ENCODE measurements at regions not wholly inside any gene's neighbourhood (a gene's known extent, or its start where the extent isn't known, plus 50 kb on each side); places are given as distances from the start of the nearest gene placed in this dataset.

- Histone ChIP-seq H2BK15ac (ENCODE audit: low read length) (no peak overlapping the region), H3K27ac (ENCODE audit: low read depth, low read length) (no peak overlapping the region), H3K4me1 (replicated peaks in 1 of 4; ENCODE audit: control insufficient read depth in 3 of 4, insufficient read depth in 4 of 4, low read length in 3 of 4) (no peaks in the 10 kb centered on the region), H2AK5ac (ENCODE audit: low read depth, low read length) (no peak overlapping the region), H3K79me2 (ENCODE audit: control insufficient read depth in 1 of 2, insufficient read depth in 2 of 2, low read length in 2 of 2) (no peaks in the 10 kb centered on the region), H3K4me2 (ENCODE audit: insufficient read depth in 1 of 2, low read depth in 2 of 2, low read length in 2 of 2) (no peak overlapping the region), H3K9me3 (ENCODE audit: insufficient read depth in 2 of 2, low read depth in 1 of 2, low read length in 1 of 2) (no peaks in the 10 kb centered on the region), H3K18ac (ENCODE audit: extremely low read depth, low read length) (no peak overlapping the region), H3K23me2 (ENCODE audit: low read depth, low read length) (no peaks in the 10 kb centered on the region), H2BK120ac (replicated peaks; ENCODE audit: low read depth, low read length) (no peak overlapping the region), H3K14ac (ENCODE audit: insufficient read length) (no peak overlapping the region), H3K27me3 (replicated peaks in 1 of 4; ENCODE audit: control insufficient read depth in 3 of 4, extremely low read depth in 1 of 4, insufficient read depth in 3 of 4, low read length in 3 of 4) (no peaks in the 10 kb centered on the region), H3K79me1 (ENCODE audit: low read depth, low read length) (no peaks in the 10 kb centered on the region), H3K4me3 (ENCODE audit: extremely low read depth in 1 of 4, insufficient read depth in 2 of 4, low read depth in 3 of 4, low read length in 4 of 4) (no peak overlapping the region), H4K91ac (replicated peaks; ENCODE audit: insufficient read length, low read length) (no peak overlapping the region), H4K5ac (ENCODE audit: insufficient read length, low read depth, low read length) (no peak overlapping the region), H2AFZ (ENCODE audit: low read length) (no peak overlapping the region), H3K36me3 (ENCODE audit: control insufficient read depth in 2 of 4, insufficient read depth in 4 of 4, low read length in 3 of 4) (no peaks in the 10 kb centered on the region), H4K20me1 (replicated peaks in 1 of 2; ENCODE audit: control insufficient read depth in 1 of 2, insufficient read depth in 2 of 2, low read length in 2 of 2) (no peaks in the 10 kb centered on the region), H3K23ac (ENCODE audit: insufficient read length) (no peak overlapping the region), H3K9ac (replicated peaks in 1 of 4; ENCODE audit: extremely low read depth in 1 of 4, low read depth in 3 of 4, low read length in 3 of 4) (no peak overlapping the region), H2BK20ac (ENCODE audit: low read length) (no peak overlapping the region), H3K56ac (replicated peaks; ENCODE audit: insufficient read length, low read depth, low read length) (no peak overlapping the region), H2BK5ac (ENCODE audit: low read depth, low read length) (no peak overlapping the region), H2BK12ac (ENCODE audit: low read depth, low read length) (no peak overlapping the region), H4K8ac (ENCODE audit: extremely low read depth, insufficient read depth, low read length) (no peak overlapping the region), H3K4ac (replicated peaks; ENCODE audit: insufficient read length, low read depth, low read length) (no peak overlapping the region)
- WGBS, 2 experiments (ENCODE audit: extremely low coverage in 1 of 2, insufficient coverage in 1 of 2, insufficient read length in 1 of 2, insufficient replicate concordance in 2 of 2, low coverage in 1 of 2, low lambda C conversion rate in 2 of 2, missing lambda C conversion rate in 1 of 2): 89% methylated on average over 1 of the region's 1 CpG; no CpG with 5 or more reads in 1 of the 2 experiments
- ChIA-PET POLR2A (ENCODE audit: partially characterized antibody) (no interaction called here), CTCF (ENCODE audit: partially characterized antibody) (no interaction called here)
- DNase-seq (ENCODE audit: low read depth in 1 of 2, low spot score in 2 of 2): no peak
- no peak for FAIRE-seq
- TF ChIP-seq CBX8 (IDR thresholded peaks at IDR 0.05; ENCODE audit: borderline replicate concordance, low read depth, low read length) (no peak), SIN3A (conservative IDR thresholded peaks at IDR 0.05 in 1 of 2, IDR thresholded peaks at IDR 0.05 in 1 of 2; ENCODE audit: low read depth in 1 of 2, low read length in 2 of 2) (no peak), MAX (IDR thresholded peaks at IDR 0.05) (no peak), POLR2A (IDR thresholded peaks at IDR 0.05; ENCODE audit: control extremely low read depth in 1 of 2, low read depth in 2 of 2, low read length in 2 of 2) (no peak), TAF7 (optimal IDR thresholded peaks at IDR 0.05; ENCODE audit: borderline replicate concordance, low read depth, low read length) (no peak), EZH2 (IDR thresholded peaks at IDR 0.05; ENCODE audit: low read depth, low read length, severe bottlenecking) (no peak), BACH1 (IDR thresholded peaks at IDR 0.05; ENCODE audit: low read length) (no peak), NANOG (IDR thresholded peaks at IDR 0.05; ENCODE audit: insufficient read depth, low read depth, low read length, poor library complexity, severe bottlenecking) (no peak), SP1 (IDR thresholded peaks at IDR 0.05; ENCODE audit: low read depth, low read length) (no peak), HDAC2 (IDR thresholded peaks at IDR 0.05; ENCODE audit: borderline replicate concordance in 1 of 2, low read depth in 2 of 2, low read length in 2 of 2) (no peak), RAD21 (IDR thresholded peaks at IDR 0.05 in 1 of 2, conservative IDR thresholded peaks at IDR 0.05 in 1 of 2; ENCODE audit: low read depth in 2 of 2, low read length in 2 of 2) (no peak), KDM1A (IDR thresholded peaks at IDR 0.05; ENCODE audit: borderline replicate concordance, low read length) (no peak), E2F6 (IDR thresholded peaks at IDR 0.05) (no peak)
These were observed 869.4 kb upstream of the VRK2 start for GRCh38 chr2:57177176-57177575.

All from H1 (cell line).